ENCODE measurements at regions not wholly inside any gene's neighbourhood (a gene's known extent, or its start where the extent isn't known, plus 50 kb on each side); places are given as distances from the start of the nearest gene placed in this dataset.
"Not testable (repeated sequence)": the region's sequence is repeated elsewhere in the genome, so short reads cannot be mapped to it uniquely, and the experiment has no call there.

- DNase-seq (ENCODE audit: extremely low read depth in 1 of 11, low read depth in 9 of 11, low spot score in 4 of 11) = not testable (repeated sequence)
These were observed 2730.6 kb downstream of the RPIA start for GRCh38 chr2:91422102-91422501.

- not testable (repeated sequence) for DNase-seq (ENCODE audit: extremely low read depth in 1 of 11, low read depth in 9 of 11, low spot score in 4 of 11)
These were observed 2735.7 kb downstream of the RPIA start for GRCh38 chr2:91427148-91427547.

DNA sequence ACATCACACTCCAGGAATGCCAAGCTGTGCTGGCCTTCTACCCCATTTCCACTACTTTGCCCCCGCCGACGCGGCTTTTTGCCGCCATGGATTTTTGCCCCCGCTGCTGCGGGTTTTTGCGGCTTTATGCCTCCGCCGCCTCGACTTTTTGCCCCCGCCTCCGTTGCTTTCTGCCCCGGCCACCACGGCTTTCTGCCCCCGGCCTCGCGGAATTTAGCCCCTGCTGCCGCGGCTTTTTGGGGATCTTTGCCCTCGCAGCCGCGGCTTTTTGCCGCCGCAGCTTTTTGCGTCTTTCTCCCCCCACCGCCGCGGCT lies 2750.4 kb downstream of the RPIA start:
- DNase-seq (ENCODE audit: extremely low read depth in 1 of 11, low read depth in 9 of 11, low spot score in 4 of 11) = not testable (repeated sequence)

GRCh38 chr2:91442246-91442905 lies 2750.9 kb downstream of the RPIA start:
- peak in 3 of 11 donors; percentile 0 to 3 (median 1) for DNase-seq (ENCODE audit: extremely low read depth in 1 of 11, low read depth in 9 of 11, low spot score in 4 of 11)

- DNase-seq (ENCODE audit: extremely low read depth in 1 of 11, low read depth in 9 of 11, low spot score in 4 of 11) = not testable (repeated sequence)
These were observed 2751.6 kb downstream of the RPIA start for GRCh38 chr2:91442906-91443729.

GRCh38 chr2:91443730-91444115 lies 2752.2 kb downstream of the RPIA start:
- not testable (repeated sequence) for DNase-seq (ENCODE audit: extremely low read depth in 1 of 11, low read depth in 9 of 11, low spot score in 4 of 11)

DNA sequence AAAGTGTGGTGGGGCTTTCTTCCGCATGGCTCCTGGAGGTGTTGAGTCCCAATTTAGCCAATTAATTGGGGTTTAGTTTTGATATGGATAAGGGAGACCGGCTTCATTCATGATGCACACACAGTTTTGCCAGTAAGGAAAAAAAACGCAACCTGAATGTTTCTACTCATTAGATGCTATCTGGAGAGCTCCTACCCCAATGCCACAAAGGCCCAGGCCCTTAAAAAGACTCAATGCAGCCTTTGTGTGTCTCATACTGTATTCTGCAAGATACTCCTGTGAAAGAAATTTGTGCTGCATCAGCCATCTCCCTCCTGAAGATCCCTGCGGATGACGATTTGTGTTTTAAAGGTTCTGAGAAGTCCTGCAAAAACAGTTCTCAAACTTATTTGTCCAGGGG lies 2754.2 kb downstream of the RPIA start:
- DNase-seq (ENCODE audit: extremely low read depth in 1 of 11, low read depth in 9 of 11, low spot score in 4 of 11) = not testable (repeated sequence)

GRCh38 chr2:91446489-91446888 lies 2755.0 kb downstream of the RPIA start:
- not testable (repeated sequence) for DNase-seq (ENCODE audit: extremely low read depth in 1 of 11, low read depth in 9 of 11, low spot score in 4 of 11)

GRCh38 chr2:91446915-91447314 lies 2755.4 kb downstream of the RPIA start:
- not testable (repeated sequence) for DNase-seq (ENCODE audit: extremely low read depth in 1 of 11, low read depth in 9 of 11, low spot score in 4 of 11)

- not testable (repeated sequence) for DNase-seq (ENCODE audit: extremely low read depth in 1 of 11, low read depth in 9 of 11, low spot score in 4 of 11)
These were observed 2756.0 kb downstream of the RPIA start for GRCh38 chr2:91447508-91447907.

- not testable (repeated sequence) for DNase-seq (ENCODE audit: extremely low read depth in 1 of 11, low read depth in 9 of 11, low spot score in 4 of 11)
These were observed 2770.8 kb downstream of the RPIA start for GRCh38 chr2:91462292-91462691.

- DNase-seq (ENCODE audit: extremely low read depth in 1 of 11, low read depth in 9 of 11, low spot score in 4 of 11) = not testable (repeated sequence)
These were observed 2771.5 kb downstream of the RPIA start for GRCh38 chr2:91463007-91463406.

- DNase-seq (ENCODE audit: extremely low read depth in 1 of 11, low read depth in 9 of 11, low spot score in 4 of 11) = not testable (repeated sequence)
These were observed 2775.4 kb downstream of the RPIA start for GRCh38 chr2:91466780-91467363.

- not testable (repeated sequence) for DNase-seq (ENCODE audit: extremely low read depth in 1 of 11, low read depth in 9 of 11, low spot score in 4 of 11)
These were observed 2784.9 kb downstream of the RPIA start for GRCh38 chr2:91476244-91476935.

DNA sequence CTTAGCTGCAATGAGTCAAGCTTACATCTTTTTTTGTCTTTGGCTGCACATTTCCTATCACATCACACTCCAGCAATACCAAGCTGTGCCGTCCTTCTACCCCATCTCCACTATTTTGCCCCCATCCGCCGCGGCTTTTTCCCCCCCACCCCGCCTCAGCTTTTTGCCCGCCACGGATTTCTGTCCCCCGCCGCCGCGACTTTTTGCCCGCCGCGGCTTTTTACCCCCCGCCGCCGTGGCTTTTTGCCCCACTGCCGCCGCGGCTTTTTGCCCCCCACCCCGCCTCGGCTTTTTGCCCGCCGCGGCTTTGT lies 2785.4 kb downstream of the RPIA start:
- DNase-seq (ENCODE audit: extremely low read depth in 1 of 11, low read depth in 9 of 11, low spot score in 4 of 11) = not testable (repeated sequence)

DNA sequence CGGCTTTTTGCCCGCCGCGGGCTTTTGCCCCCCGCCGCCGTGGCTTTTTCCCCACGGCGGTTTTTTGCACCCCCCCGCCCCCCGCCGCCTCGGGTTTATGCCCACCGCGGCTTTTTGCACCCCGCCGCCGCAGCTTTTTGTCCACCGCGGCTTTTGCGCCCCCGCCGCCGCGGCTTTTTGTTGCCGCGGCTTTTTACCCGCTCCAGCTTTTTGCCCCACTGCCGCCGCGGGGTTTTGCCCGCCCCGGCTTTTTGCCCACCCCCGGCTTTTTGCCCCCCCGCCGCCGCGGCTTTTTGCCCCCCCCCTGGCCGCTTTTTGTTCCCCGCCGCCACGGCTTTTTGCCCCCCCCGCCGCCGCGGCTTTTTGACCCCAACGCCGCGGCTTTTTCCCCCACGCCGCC lies 2785.8 kb downstream of the RPIA start:
- DNase-seq (ENCODE audit: extremely low read depth in 1 of 11, low read depth in 9 of 11, low spot score in 4 of 11) = not testable (repeated sequence)

DNA sequence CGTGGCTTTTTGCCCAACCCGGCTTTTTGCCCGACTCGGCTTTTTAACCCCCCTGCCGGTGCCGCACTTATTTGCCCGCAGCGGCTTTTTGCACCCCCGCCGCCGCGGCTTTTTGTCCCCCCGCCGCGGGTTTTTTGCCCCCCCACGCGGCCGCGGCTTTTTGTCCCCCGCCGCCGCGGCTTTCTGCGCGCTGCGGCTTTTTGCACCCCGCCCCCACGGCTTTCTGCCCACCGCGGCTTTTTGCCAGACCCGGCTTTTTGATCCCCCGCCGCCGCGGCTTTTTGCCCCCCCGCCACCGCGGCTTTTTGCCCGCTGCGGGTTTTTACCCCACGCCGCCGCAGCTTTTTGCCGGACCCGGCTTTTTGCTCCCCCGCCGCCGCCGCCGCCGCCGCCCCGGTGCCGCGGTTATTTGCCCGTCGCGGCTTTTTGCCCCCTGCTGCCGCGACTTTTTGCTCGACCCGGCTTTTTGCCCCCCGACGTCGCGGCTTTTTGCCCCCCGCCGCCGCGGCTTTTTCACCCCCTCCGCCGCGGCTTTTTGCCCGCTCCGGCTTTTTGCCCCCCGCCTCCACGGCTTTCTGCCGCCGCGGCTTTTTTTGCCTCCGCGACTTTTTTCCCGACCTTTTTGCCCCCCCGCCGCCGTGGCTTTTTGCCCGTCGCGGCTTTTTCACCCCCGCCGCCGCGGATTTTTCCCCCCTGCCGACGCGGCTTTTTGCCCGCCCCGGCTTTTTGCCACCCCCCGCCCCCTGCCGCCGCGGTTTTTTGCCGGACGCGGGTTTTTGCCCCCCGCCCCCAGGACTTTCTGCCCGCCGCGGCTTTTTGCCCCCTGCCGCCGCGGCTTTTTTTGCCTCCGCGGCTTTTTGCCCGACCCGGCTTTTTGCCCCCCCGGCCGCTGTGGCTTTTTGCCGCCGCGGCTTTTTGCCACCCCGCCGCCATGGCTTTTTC lies 2786.5 kb downstream of the RPIA start:
- DNase-seq (ENCODE audit: extremely low read depth in 1 of 11, low read depth in 9 of 11, low spot score in 4 of 11) = peak in 2 of 11 donors; percentile 35 to 47

GRCh38 chr2:91478851-91479718 lies 2787.6 kb downstream of the RPIA start:
- DNase-seq (ENCODE audit: extremely low read depth in 1 of 11, low read depth in 9 of 11, low spot score in 4 of 11) = not testable (repeated sequence)

All from renal cortex interstitium (tissue), 11 donors.